ENCODE measurements at regions not wholly inside any gene's neighbourhood (a gene's known extent, or its start where the extent isn't known, plus 50 kb on each side); places are given as distances from the start of the nearest gene placed in this dataset.
A peak's percentile ranks its signal among the peaks of the same experiment; 100 is the strongest.

- DNase-seq (ENCODE audit: low spot score): no peak
Observed at GRCh38 chr6:28768187-28768913, 155.4 kb downstream of the TRIM27 start.

DNA sequence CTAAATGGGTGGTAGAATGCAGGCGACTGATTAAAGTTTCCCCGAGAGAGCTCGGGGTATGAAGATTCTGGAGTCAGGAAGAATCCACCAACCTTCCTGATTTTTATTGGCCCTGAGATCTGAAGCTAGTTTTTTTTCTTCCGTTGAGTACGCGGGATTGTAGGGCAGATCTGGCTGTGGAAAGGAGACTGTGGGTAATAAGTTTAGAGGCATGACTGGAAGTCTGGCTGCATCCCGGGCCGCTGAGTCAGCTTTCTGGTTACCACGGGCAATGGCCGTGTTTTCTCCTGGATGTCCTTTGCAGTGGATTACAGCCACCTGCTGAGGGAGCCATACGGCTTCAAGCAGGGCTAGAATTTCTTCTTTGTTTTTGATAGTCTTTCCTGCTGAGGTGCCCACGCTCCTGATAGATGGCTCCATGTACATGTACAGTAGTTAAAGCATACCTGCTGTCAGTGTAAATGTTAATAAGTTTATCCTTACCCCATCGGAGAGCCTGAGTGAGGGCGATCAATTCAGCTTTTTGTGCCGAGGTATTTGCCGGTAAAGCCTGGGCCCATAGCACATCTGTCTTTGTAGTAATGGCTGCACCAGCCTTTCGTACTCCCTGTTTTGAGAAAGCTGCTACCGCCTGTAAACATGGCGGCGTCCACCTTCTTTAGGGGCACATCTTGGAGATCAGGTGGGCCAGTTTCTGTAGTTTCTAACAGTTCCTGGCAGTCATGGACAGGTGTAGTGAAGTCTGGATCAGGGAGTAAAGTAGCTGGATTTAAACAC is 154.0 kb downstream of the TRIM27 start:
- no peak for DNase-seq (ENCODE audit: low spot score)

- DNase-seq (ENCODE audit: low spot score): no peak
Observed at GRCh38 chr6:28770732-28771131, 153.1 kb downstream of the TRIM27 start.

GRCh38 chr6:28771401-28772267 is 152.2 kb downstream of the TRIM27 start:
- no peak for DNase-seq (ENCODE audit: low spot score)

GRCh38 chr6:28772480-28773381 is 151.1 kb downstream of the TRIM27 start:
- DNase-seq (ENCODE audit: low spot score): no peak

DNA sequence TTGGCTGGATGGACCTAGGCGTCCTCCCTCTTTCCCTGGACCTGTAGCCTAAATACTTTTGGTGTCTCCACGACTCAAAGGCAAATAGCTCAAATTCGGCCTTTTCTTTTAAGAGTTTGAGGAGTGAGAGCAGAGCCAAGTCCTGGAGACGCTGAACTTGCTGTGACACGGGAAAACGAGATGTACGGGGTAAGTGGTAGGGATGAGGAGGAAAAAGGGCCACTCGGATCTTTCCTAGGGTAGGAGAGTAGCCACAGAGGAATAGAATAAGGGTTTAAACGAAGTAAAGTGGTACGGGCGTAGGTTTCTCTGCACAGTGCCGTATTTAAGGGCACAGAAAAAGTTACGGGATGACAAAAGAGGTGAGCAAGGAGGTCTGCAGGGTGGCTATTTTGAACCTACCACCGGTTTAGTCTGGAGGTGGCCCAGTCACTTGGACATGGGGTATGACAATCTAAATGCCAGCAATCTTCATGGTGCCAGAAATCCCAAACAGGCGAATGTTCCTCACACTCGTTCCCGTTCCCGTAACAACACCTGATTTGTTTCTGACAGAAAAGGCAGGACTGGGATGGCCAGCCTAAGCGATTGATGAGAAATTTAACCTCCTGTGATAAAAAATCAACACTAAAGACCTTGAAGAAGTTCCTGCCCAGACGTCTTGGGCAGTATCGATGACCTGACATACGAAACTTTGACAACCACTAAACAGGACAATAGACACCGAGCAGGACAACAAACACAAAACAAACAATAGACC is 149.3 kb downstream of the TRIM27 start:
- no peak for DNase-seq (ENCODE audit: low spot score)

DNA sequence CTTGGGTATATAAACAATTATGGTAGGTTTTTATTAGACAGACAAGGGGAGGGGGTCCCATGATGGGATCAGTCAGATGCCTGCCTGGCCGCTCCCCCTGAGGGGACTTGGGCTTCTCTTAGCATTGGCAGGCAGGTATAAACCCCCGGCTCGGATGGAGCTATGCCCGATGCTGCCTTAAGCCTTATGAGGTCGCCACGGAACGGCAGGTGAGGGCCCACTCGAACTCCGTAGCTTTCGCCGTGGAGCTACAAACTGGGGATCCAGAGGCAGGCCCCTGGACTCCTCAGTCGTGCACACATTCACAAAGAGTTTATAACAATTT is 148.8 kb downstream of the TRIM27 start:
- no peak for DNase-seq (ENCODE audit: low spot score)

DNA sequence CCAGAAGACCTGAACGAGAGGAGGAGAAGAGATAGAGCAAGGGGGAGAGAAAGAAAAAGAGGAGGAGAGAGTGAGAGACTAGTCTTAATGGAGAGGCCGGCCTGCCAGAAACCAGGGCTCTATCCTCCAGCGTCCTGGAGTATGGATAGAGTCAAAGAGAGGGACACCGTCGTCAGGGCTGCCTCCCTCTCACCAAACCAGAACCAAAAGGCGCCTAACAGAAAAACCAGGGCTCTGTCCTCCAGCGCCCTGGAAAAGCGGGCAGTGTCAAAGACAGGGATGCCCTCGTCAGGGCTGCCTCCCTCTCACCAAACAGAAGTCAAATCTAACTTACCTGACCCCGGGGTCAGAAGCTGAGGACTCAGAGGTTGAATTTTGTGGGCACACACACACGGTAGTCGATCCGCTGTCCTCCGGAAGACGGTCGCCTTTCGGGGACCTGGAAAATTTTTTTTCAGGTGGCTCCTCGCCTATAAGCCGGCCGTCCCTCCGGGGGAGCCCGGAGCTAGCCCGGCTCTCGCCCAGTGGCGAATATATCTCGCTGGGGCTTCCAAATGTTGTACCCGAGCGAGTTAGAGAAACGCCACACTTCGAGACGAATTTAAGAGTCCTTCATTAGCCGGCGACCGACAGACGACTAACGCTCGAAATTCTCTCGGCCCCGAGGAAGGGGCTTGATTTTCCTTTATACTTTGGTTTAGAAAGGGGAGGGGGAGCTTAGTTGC is 148.2 kb downstream of the TRIM27 start:
- no peak for DNase-seq (ENCODE audit: low spot score)

DNA sequence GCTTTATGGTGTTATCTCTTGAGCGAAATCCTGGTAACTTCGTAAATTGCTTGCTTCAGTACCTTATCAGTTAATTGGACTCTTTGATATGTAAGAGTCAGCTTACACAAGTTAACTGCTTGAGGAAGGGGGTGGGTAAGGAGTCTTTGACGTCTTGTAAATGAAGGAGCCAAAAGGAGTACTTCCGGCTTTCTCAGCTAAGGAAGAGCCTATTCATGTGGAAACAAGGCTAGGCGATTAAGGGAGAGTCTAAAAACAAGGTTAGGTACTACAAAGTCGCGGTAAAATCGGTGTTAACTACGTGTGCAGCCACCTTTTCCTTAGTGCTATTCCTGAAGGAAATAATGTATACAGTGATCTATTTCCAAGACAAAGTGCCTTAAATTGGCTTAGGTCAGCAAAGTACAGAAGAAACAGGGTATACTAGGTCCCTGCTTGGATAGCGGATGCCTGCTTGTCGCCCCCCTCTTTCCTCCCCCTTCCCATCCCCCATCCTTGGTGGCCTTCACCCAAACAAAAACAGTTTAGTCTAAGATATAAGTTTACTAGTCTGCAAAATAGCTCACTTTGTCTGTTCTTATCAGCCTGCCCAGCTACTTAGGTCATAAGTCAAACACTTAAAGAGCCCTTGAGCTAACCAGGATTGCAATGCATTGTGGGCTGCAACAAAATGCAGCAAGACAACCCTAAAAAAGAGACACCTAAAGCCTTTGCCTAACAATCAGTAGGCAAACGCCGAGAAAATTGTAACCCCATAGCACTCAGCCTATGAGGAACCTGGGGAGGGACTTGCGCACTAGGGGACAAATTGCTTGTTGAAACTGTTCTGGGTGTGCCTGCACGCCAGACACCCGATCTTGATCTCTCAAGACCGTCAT is 147.3 kb downstream of the TRIM27 start:
- no peak for DNase-seq (ENCODE audit: low spot score)

DNA sequence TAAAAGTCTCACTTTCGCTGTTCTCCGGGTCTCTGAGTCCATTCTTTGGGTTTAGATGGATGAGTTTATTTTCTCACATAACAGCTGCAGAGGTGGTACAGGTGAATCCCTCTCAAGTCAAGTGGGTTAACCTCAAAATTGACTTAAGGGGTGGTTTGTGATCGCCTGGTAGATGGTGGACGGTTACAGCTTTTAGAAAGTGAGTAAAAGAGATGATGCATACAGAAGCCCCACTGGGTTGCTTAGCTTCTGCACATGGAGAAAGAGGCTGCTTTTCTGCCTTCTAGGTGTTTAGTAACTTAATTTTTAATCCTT is 146.7 kb downstream of the TRIM27 start:
- no peak for DNase-seq (ENCODE audit: low spot score)

DNA sequence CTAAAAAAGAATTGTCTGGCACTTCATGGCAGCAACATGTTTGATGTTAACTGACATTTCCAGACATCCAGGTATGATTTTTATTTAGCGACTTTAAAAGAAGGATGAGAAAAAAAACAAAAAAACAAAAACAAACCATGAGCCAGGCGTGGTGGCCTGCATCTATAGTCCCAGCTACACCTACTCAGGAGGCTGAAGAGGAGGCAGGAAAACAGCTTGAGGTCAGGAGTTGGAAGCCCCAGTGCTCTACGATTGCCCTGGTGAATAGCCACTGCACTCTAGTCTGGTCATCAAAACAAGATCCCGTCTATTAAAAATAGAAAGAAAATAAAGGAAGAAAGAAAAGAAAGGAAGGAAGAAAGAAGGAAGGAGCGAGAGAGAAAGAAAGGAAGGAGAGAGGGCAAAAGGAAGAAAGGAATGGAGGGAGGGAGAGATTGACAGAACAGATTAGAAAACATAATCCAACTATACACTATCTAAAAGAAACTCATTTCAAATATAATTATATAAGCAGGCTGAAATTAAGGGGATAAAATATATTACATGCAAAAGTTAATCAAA is 141.6 kb downstream of the TRIM27 start:
- DNase-seq (ENCODE audit: low spot score): no peak

GRCh38 chr6:28785962-28786679 is 137.7 kb downstream of the TRIM27 start:
- DNase-seq (ENCODE audit: low spot score): peak; percentile 43

DNA sequence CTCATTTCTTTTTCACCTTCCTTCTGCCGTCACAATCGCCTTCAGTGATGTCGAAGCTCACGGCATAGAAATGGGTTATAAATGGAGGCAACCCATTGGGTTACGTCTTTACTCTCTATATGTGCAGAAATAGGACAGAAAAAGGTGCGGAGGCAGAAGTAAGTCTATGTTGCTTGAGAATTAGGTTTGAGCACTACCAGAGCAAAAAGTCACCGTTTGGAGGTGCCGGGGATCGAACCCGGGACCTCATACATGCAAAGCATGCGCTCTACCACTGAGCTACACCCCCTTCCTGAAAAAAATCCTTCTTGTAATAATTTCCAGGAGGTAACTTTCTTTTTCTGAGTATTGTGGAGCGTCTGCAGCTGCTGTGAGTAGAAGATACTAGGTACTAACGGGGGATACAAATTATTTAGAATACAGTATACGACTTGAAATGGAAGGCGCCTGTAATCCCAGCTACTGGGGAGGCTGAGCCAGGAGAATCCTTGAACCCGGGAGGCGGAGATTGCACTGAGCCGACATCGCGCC is 134.2 kb downstream of the TRIM27 start:
- DNase-seq (ENCODE audit: low spot score): peak; percentile 65

GRCh38 chr6:28791002-28791383 is 132.8 kb downstream of the TRIM27 start:
- DNase-seq (ENCODE audit: low spot score): no peak

GRCh38 chr6:28794175-28795002 is 129.4 kb downstream of the TRIM27 start:
- DNase-seq (ENCODE audit: low spot score): peak; percentile 69

DNA sequence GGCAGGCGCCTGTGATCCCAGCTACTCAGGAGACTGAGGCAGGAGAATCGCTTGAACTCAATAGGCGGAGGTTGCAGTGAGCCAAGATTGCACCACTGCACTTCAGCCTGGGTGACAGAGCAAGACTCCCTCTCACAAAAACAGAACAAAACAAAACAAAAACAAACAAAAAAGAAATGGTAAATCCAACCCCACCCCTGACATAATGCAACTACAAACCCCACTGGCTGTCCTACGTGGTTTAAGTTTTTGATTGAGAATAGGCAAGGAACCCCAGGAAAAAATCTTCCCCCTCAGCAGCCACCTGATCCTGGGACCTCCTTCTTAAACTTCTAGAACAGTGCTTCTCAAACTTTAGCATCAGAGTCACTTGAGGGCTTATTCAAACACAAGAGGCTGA is 123.1 kb downstream of the TRIM27 start:
- peak; percentile 10 for DNase-seq (ENCODE audit: low spot score)
